SU-DHL-6 (cell line): ENCODE measurements at regions not wholly inside any gene's neighbourhood (a gene's known extent, or its start where the extent isn't known, plus 50 kb on each side); places are given as distances from the start of the nearest gene placed in this dataset.

ENCODE experiments used
- H2AFZ ChIP-seq: fragments of 200-600 bp; sonication (generic); 2 replicates; pipeline ENCODE4 v1.6.1; 2014; ENCODE audit warnings: low read depth, mild to moderate bottlenecking, moderate library complexity, mixed read lengths, antibody characterized with exemption, low read length; ENCODE audit not compliant: severe bottlenecking
- H3F3A ChIP-seq: fragments of 200-600 bp; shearing (Covaris generic); 2 replicates; pipeline ENCODE4 v1.6.0; 2016; ENCODE audit warnings: antibody characterized with exemption, mild to moderate bottlenecking; ENCODE audit not compliant: insufficient read depth
- H3K27ac ChIP-seq: fragments of 200-600 bp; sonication (generic); 2 replicates; pipeline ENCODE4 v1.5.1; 2016; ENCODE audit warnings: low read depth, mild to moderate bottlenecking, low read length, moderate library complexity, mixed read lengths
- H3K27me3 ChIP-seq: fragments of 200-600 bp; sonication (generic), shearing (Covaris generic); 2 replicates; pipeline ENCODE4 v1.6.0; 2014; ENCODE audit warnings: mild to moderate bottlenecking, low read length
- H3K36me3 ChIP-seq: fragments of 200-600 bp; sonication (generic); 2 replicates; pipeline ENCODE4 v1.6.1; 2014; ENCODE audit warnings: mild to moderate bottlenecking, low read length, mixed read lengths
- H3K4me2 ChIP-seq: fragments of 300-600, 200-600 bp; shearing (Covaris generic), sonication (generic); 2 replicates; pipeline ENCODE4 v1.6.0; 2014; ENCODE audit warnings: low read length, low read depth, mild to moderate bottlenecking; ENCODE audit not compliant: poor library complexity, severe bottlenecking
- H3K4me3 ChIP-seq: fragments of 200-600 bp; sonication (generic); 2 replicates; pipeline ENCODE4 v1.5.1; 2014; ENCODE audit warnings: antibody characterized with exemption, low read length, mild to moderate bottlenecking, mixed read lengths; ENCODE audit not compliant: insufficient read depth, poor library complexity, severe bottlenecking
- H3K79me2 ChIP-seq: fragments of 200-600 bp; sonication (generic); 2 replicates; pipeline ENCODE4 v1.6.1; 2014; ENCODE audit warnings: mild to moderate bottlenecking, low read length, moderate library complexity; ENCODE audit not compliant: insufficient read depth
- H3K9ac ChIP-seq: fragments of 200-600 bp; sonication (generic); 2 replicates; pipeline ENCODE4 v1.7.0; 2014; ENCODE audit warnings: mild to moderate bottlenecking, low read length
- H3K9me2 ChIP-seq: fragments of 200-600 bp; sonication (generic); replicated peaks from 2 replicates; pipeline ENCODE4 v1.6.1; 2014; ENCODE audit warnings: low read length; ENCODE audit not compliant: insufficient read depth
- H3K9me3 ChIP-seq: fragments of 200-600 bp; sonication (generic); 2 replicates; pipeline ENCODE4 v1.6.1; 2014; ENCODE audit warnings: low read length, mixed read lengths; ENCODE audit not compliant: insufficient read depth
- H4K20me1 ChIP-seq: fragments of 200-600 bp; sonication (generic); 2 replicates; pipeline ENCODE4 v1.6.1; 2014; ENCODE audit warnings: low read depth, mild to moderate bottlenecking, antibody characterized with exemption, low read length, moderate library complexity, mixed read lengths
- EZH2phosphoT487 ChIP-seq: fragments of 200-600 bp; sonication (generic), shearing (Covaris generic); conservative IDR thresholded peaks from 2 replicates; pipeline ENCODE4 v1.6.1; 2018; ENCODE audit warnings: mild to moderate bottlenecking, antibody characterized with exemption, low read length, moderate library complexity, mixed read lengths
- TF ChIP-seq, protein P1 (sequence below): fragments of 200-600 bp; sonication (generic); IDR thresholded peaks from one replicate; pipeline ENCODE4 v1.5.1; 2017; ENCODE audit warnings: antibody characterized with exemption, mild to moderate bottlenecking, low read length, moderate library complexity; ENCODE audit not compliant: insufficient read depth, poor library complexity, severe bottlenecking

DNA sequence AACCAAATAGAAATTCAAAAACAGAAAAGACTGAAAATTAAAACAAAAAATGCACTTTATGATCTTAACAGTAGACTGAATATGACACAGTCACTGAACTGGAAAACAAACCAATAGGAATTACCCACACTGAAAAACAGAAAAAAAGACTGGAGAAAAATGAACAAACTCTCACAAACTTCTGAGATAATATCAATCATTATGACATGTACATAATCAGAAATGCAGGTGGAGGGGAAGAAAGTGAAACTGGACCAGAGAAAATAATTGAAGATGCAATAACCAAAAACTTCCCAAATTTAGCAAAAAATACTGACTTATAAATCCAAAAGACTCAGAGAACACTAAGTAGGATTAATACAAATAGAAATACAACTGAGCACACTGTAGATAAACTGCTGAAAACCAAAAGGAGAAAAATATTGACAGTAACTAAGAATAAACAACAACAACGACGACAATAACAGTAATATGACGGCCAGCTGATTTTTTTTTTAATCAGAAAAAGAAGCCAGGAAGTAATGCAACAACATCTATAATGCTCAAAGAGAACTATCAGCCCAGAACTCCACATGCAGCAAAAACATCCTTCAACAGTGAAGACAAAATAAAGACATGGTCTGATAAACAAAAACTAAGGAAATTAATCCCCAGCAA, 108.1 kb downstream of the ZFAND4 start:
- no peak for TF ChIP-seq EZH2phosphoT487
- TF ChIP-seq, protein P1, sequence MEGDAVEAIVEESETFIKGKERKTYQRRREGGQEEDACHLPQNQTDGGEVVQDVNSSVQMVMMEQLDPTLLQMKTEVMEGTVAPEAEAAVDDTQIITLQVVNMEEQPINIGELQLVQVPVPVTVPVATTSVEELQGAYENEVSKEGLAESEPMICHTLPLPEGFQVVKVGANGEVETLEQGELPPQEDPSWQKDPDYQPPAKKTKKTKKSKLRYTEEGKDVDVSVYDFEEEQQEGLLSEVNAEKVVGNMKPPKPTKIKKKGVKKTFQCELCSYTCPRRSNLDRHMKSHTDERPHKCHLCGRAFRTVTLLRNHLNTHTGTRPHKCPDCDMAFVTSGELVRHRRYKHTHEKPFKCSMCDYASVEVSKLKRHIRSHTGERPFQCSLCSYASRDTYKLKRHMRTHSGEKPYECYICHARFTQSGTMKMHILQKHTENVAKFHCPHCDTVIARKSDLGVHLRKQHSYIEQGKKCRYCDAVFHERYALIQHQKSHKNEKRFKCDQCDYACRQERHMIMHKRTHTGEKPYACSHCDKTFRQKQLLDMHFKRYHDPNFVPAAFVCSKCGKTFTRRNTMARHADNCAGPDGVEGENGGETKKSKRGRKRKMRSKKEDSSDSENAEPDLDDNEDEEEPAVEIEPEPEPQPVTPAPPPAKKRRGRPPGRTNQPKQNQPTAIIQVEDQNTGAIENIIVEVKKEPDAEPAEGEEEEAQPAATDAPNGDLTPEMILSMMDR: no peak
- H4K20me1 ChIP-seq: no peaks in the 10 kb centered on the region
- H3K9me3 ChIP-seq: no peaks in the 10 kb centered on the region
- H3K27ac ChIP-seq: no peak overlapping the region
- no peaks in the 10 kb centered on the region for H3K9me2 ChIP-seq
- H3K4me2 ChIP-seq: no peak overlapping the region
- H2AFZ ChIP-seq: no peak overlapping the region
- H3K36me3 ChIP-seq: no peaks in the 10 kb centered on the region
- H3K27me3 ChIP-seq: no peaks in the 10 kb centered on the region
- H3K4me3 ChIP-seq: no peak overlapping the region
- no peaks in the 10 kb centered on the region for H3F3A ChIP-seq
- no peaks in the 10 kb centered on the region for H3K79me2 ChIP-seq
- H3K9ac ChIP-seq: no peak overlapping the region

DNA sequence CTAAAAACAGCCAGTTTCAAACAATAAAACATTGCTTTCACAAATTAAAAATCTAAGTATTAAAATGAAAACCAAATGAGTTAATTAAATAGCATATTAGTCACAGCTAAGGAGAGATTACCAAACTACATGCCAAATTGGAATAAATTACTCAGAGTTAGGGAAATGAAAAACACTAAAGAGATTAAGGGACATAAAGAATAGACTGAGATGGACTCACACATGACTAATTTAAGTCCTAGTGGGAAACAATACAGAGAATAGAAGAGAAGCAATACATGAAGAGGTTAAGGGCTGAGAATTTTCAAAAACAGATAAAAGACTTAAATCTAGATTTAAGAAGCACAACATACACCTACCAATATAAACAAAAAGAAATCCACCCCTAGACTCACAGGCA, 110.6 kb downstream of the ZFAND4 start:
- Histone ChIP-seq H3K79me2 (no peaks in the 10 kb centered on the region), H3K9me3 (no peaks in the 10 kb centered on the region), H3K36me3 (no peaks in the 10 kb centered on the region), H3K27me3 (no peaks in the 10 kb centered on the region), H3K4me3 (no peak overlapping the region), H3K27ac (no peak overlapping the region), H2AFZ (no peak overlapping the region), H4K20me1 (no peaks in the 10 kb centered on the region), H3F3A (peaks cover 7% of the 10 kb centered on the region; the same call in 1 of the 2 replicates), H3K9me2 (no peaks in the 10 kb centered on the region), H3K4me2 (no peak overlapping the region), H3K9ac (no peak overlapping the region)
- TF ChIP-seq, protein P1: no peak
- no peak for TF ChIP-seq EZH2phosphoT487

DNA sequence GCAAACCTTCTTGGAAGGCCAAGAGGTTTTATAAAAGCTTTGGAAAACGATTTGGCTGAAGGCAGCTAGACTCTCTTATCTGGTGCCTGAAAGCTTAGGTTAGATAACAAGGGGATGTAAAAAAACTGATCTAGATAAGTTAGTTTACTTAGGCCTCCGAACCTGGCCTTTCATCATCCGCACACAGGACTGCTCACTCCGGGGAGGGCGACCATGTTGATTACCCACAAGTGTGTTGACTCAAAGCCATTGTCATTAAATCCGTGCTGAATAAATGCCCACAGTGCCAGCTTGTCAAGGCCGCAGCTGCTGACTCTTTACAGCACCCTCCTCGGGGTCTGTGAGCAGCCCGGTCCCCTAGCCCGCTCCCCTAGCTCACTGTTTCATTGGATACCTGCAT, 112.3 kb downstream of the ZFAND4 start:
- Histone ChIP-seq H3K4me3 (no peak overlapping the region), H3K36me3 (no peaks in the 10 kb centered on the region), H3F3A (peaks cover 7% of the 10 kb centered on the region; the same call in 1 of the 2 replicates), H3K9me2 (no peaks in the 10 kb centered on the region), H3K27me3 (no peaks in the 10 kb centered on the region), H3K9me3 (no peaks in the 10 kb centered on the region), H3K79me2 (no peaks in the 10 kb centered on the region), H3K27ac (no peak overlapping the region), H3K9ac (no peak overlapping the region), H2AFZ (no peak overlapping the region), H4K20me1 (no peaks in the 10 kb centered on the region), H3K4me2 (no peak overlapping the region)
- no peak for TF ChIP-seq EZH2phosphoT487
- TF ChIP-seq, protein P1: no peak
